ENCODE measurements at regions not wholly inside any gene's neighbourhood (a gene's known extent, or its start where the extent isn't known, plus 50 kb on each side); places are given as distances from the start of the nearest gene placed in this dataset.

DNA sequence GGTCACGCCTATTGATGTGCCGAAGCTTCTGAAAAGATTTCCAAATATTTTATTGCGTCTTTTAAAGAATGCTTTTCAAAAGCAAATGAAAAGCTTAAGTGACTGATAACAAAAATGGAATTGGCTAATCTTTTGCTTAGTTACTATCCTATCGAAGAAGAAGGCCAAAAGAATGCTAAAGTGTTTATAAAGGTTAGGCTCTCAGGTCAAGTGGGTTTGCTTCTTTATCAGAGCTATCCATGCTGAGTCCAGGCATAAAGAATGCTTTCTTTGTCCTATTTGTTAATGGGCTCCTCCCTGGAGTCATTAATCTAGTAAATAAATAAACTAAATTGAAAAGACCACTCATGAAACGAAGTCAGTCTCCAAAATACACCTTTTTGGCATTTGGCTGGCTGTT, 133.4 kb upstream of the LYPLAL1 start:
- H3K27ac ChIP-seq (ENCODE audit: low read depth, low read length), result no peak overlapping the region
- H3K4me3 ChIP-seq (ENCODE audit: low read length), result no peak overlapping the region
- Mint-ChIP-seq H3K4me1 (no peaks in the 10 kb centered on the region), H3K9me3 (peaks cover 0 to 4% (median 0%) of the 10 kb centered on the region in 5 donors), H3K27me3 (no peaks in the 10 kb centered on the region), H3K27ac (no peak overlapping the region), H3K36me3 (no peaks in the 10 kb centered on the region), H3K4me3 (no peak overlapping the region)
- no peaks in the 10 kb centered on the region for H3K4me1 ChIP-seq (ENCODE audit: insufficient read depth, low read length)
- ChIA-PET POLR2A (no interaction called here), CTCF (no interaction called here)
- no peaks in the 10 kb centered on the region for H3K27me3 ChIP-seq (ENCODE audit: insufficient read depth, low read length, poor library complexity, severe bottlenecking)
- DNase-seq, result no peak
- no peaks in the 10 kb centered on the region for H3K9me3 ChIP-seq (ENCODE audit: low read length)
- no peaks in the 10 kb centered on the region for H3K36me3 ChIP-seq (ENCODE audit: insufficient read depth, low read length)

- Mint-ChIP-seq H3K4me1 (no peaks in the 10 kb centered on the region), H3K36me3 (no peaks in the 10 kb centered on the region), H3K27ac (no peak overlapping the region), H3K9me3 (peaks cover 0 to 4% (median 0%) of the 10 kb centered on the region in 5 donors), H3K27me3 (no peaks in the 10 kb centered on the region), H3K4me3 (no peak overlapping the region)
- no peak for DNase-seq
- Histone ChIP-seq H3K9me3 (ENCODE audit: low read length) (no peaks in the 10 kb centered on the region), H3K36me3 (ENCODE audit: insufficient read depth, low read length) (no peaks in the 10 kb centered on the region), H3K27ac (ENCODE audit: low read depth, low read length) (no peak overlapping the region), H3K27me3 (ENCODE audit: insufficient read depth, low read length, poor library complexity, severe bottlenecking) (no peaks in the 10 kb centered on the region), H3K4me3 (ENCODE audit: low read length) (no peak overlapping the region), H3K4me1 (ENCODE audit: insufficient read depth, low read length) (no peaks in the 10 kb centered on the region)
- POLR2A ChIA-PET, result no interaction called here
- CTCF ChIA-PET, result no interaction called here
Measured at GRCh38 chr1:219041141-219041540, 132.5 kb upstream of the LYPLAL1 start.

DNA sequence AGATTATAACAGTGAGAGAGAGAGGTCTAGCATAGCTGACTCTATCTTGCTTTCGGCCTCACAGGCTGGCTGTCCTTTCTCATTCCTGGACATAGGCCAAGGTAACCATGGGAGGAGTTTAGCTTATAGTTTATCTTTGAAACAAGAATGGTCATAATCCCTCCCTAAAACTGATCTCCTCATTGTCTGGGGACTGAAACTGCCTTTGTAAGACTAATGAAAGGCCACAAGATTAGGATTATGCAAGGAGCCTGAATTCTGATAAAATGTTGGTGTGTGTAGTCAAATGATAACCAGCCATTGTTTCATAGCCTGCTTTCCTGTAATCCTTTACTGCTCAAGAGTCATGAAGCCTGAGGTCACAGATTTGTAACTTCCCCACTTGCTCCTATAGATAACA, 131.9 kb upstream of the LYPLAL1 start:
- Histone ChIP-seq H3K36me3 (ENCODE audit: insufficient read depth, low read length) (no peaks in the 10 kb centered on the region), H3K4me1 (ENCODE audit: insufficient read depth, low read length) (no peaks in the 10 kb centered on the region), H3K27me3 (ENCODE audit: insufficient read depth, low read length, poor library complexity, severe bottlenecking) (no peaks in the 10 kb centered on the region), H3K9me3 (ENCODE audit: low read length) (no peaks in the 10 kb centered on the region), H3K4me3 (ENCODE audit: low read length) (no peak overlapping the region), H3K27ac (ENCODE audit: low read depth, low read length) (no peak overlapping the region)
- H3K4me1 Mint-ChIP-seq, result no peaks in the 10 kb centered on the region
- no peaks in the 10 kb centered on the region for H3K27me3 Mint-ChIP-seq
- H3K9me3 Mint-ChIP-seq, result peaks cover 0 to 4% (median 3%) of the 10 kb centered on the region in 5 donors
- no peak overlapping the region for H3K4me3 Mint-ChIP-seq
- DNase-seq, result no peak
- CTCF ChIA-PET, result no interaction called here
- POLR2A ChIA-PET, result no interaction called here
- H3K27ac Mint-ChIP-seq, result no peak overlapping the region
- H3K36me3 Mint-ChIP-seq, result no peaks in the 10 kb centered on the region

- H3K36me3 Mint-ChIP-seq, result no peaks in the 10 kb centered on the region
Measured at GRCh38 chr1:219042769-219043168, 130.9 kb upstream of the LYPLAL1 start.

GRCh38 chr1:219045246-219045645, 128.4 kb upstream of the LYPLAL1 start:
- Mint-ChIP-seq H3K27ac (no peak overlapping the region), H3K9me3 (peaks cover 0 to 11% (median 2%) of the 10 kb centered on the region in 5 donors), H3K4me3 (no peak overlapping the region), H3K36me3 (no peaks in the 10 kb centered on the region), H3K27me3 (peaks cover 0 to 1% of the 10 kb centered on the region in 2 donors), H3K4me1 (no peaks in the 10 kb centered on the region)
- no peaks in the 10 kb centered on the region for H3K9me3 ChIP-seq (ENCODE audit: low read length)
- POLR2A ChIA-PET, result no interaction called here
- DNase-seq, result no peak
- no peaks in the 10 kb centered on the region for H3K27me3 ChIP-seq (ENCODE audit: insufficient read depth, low read length, poor library complexity, severe bottlenecking)
- H3K27ac ChIP-seq (ENCODE audit: low read depth, low read length), result no peak overlapping the region
- CTCF ChIA-PET, result no interaction called here
- H3K4me1 ChIP-seq (ENCODE audit: insufficient read depth, low read length), result no peaks in the 10 kb centered on the region
- no peak overlapping the region for H3K4me3 ChIP-seq (ENCODE audit: low read length)
- no peaks in the 10 kb centered on the region for H3K36me3 ChIP-seq (ENCODE audit: insufficient read depth, low read length)

More at GRCh38 chr1:219042769-219043168, 130.9 kb upstream of the LYPLAL1 start:
- Histone ChIP-seq H3K27me3 (ENCODE audit: insufficient read depth, low read length, poor library complexity, severe bottlenecking) (no peaks in the 10 kb centered on the region), H3K9me3 (ENCODE audit: low read length) (no peaks in the 10 kb centered on the region), H3K36me3 (ENCODE audit: insufficient read depth, low read length) (no peaks in the 10 kb centered on the region), H3K4me3 (ENCODE audit: low read length) (no peak overlapping the region), H3K27ac (ENCODE audit: low read depth, low read length) (no peak overlapping the region), H3K4me1 (ENCODE audit: insufficient read depth, low read length) (no peaks in the 10 kb centered on the region)
- no peak for DNase-seq
- Mint-ChIP-seq H3K27me3 (no peaks in the 10 kb centered on the region), H3K4me1 (no peaks in the 10 kb centered on the region), H3K4me3 (no peak overlapping the region), H3K27ac (no peak overlapping the region), H3K9me3 (peaks cover 0 to 7% (median 4%) of the 10 kb centered on the region in 5 donors)
- CTCF ChIA-PET, result no interaction called here
- POLR2A ChIA-PET, result no interaction called here

GRCh38 chr1:219049501-219049900, 124.2 kb upstream of the LYPLAL1 start:
- Mint-ChIP-seq H3K4me3 (no peak overlapping the region), H3K27me3 (peaks cover 0 to 1% of the 10 kb centered on the region in 2 donors), H3K9me3 (peaks cover 0 to 11% (median 2%) of the 10 kb centered on the region in 5 donors), H3K36me3 (no peaks in the 10 kb centered on the region), H3K27ac (no peak overlapping the region), H3K4me1 (no peaks in the 10 kb centered on the region)
- no peaks in the 10 kb centered on the region for H3K27me3 ChIP-seq (ENCODE audit: insufficient read depth, low read length, poor library complexity, severe bottlenecking)
- no peaks in the 10 kb centered on the region for H3K36me3 ChIP-seq (ENCODE audit: insufficient read depth, low read length)
- H3K9me3 ChIP-seq (ENCODE audit: low read length), result no peaks in the 10 kb centered on the region
- H3K4me1 ChIP-seq (ENCODE audit: insufficient read depth, low read length), result no peaks in the 10 kb centered on the region
- no peak for DNase-seq
- H3K27ac ChIP-seq (ENCODE audit: low read depth, low read length), result no peak overlapping the region
- H3K4me3 ChIP-seq (ENCODE audit: low read length), result no peak overlapping the region
- ChIA-PET POLR2A (no interaction called here), CTCF (interaction anchor here (0.7 kb wide), 1 partner anchor 13 kb away, joined by 3 read pairs; no protein-coding TSS in a partner anchor)

DNA sequence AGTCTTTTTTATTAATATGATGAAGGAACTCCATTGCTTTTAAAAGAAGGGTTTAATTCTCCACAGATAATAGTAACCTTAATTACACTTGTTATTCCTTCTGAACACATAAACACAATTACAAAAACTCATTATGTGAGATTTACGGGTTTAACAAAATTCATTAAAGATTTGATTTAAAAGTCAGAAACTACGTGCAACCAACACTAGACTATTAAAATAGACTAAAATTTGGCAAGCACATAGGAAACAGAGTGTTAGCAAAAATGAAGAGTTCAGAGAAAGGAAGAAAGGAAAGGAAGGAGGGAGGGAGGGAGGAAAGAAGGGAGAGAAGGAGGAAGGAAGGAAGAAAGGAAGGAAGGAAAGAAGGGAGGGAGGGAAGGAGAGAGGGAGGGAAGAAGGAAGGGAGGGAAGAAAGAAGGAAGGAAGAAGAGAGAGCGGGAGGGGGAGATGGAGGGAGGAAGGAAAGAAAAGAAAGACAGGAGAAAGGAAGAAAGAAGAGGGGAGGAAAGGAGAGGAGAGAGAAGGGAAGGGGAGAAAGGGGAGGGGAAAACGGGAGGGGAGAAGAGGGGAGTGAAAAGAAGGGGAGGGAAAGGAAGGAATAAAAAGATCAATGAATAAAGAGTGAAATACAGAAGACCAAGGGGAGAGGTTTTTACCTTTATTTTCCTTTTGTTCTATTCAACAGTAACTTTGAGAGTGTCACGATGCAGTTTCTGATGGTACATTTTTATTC, 123.4 kb upstream of the LYPLAL1 start:
- no peaks in the 10 kb centered on the region for H3K36me3 Mint-ChIP-seq
- Histone ChIP-seq H3K4me1 (ENCODE audit: insufficient read depth, low read length) (no peaks in the 10 kb centered on the region), H3K36me3 (ENCODE audit: insufficient read depth, low read length) (no peaks in the 10 kb centered on the region), H3K9me3 (ENCODE audit: low read length) (no peaks in the 10 kb centered on the region), H3K27me3 (ENCODE audit: insufficient read depth, low read length, poor library complexity, severe bottlenecking) (no peaks in the 10 kb centered on the region), H3K27ac (ENCODE audit: low read depth, low read length) (no peak overlapping the region), H3K4me3 (ENCODE audit: low read length) (no peak overlapping the region)
- H3K4me1 Mint-ChIP-seq, result no peaks in the 10 kb centered on the region
- H3K9me3 Mint-ChIP-seq, result peaks cover 0 to 11% (median 2%) of the 10 kb centered on the region in 5 donors
- peaks cover 0 to 1% of the 10 kb centered on the region in 2 donors for H3K27me3 Mint-ChIP-seq
- no peak overlapping the region for H3K27ac Mint-ChIP-seq
- no peak for DNase-seq
- no peak overlapping the region for H3K4me3 Mint-ChIP-seq
- ChIA-PET CTCF (no interaction called here), POLR2A (no interaction called here)

DNA sequence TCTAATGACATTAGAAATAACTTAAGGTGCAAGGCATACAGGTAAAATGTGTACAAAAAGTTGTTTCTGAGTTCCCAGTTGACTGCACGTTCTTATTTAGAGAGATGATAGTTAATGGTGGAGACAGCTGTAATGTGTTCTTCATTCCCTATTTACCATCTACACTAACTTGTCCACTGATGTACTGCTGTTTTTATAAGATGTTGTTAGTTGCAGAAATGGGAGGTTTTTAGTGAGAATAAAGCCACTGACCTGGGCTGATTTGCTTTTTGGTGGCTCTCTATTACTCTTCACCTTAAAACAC, 122.9 kb upstream of the LYPLAL1 start:
- Mint-ChIP-seq H3K27me3 (peaks cover 0 to 1% of the 10 kb centered on the region in 2 donors), H3K4me3 (no peak overlapping the region), H3K9me3 (peaks cover 0 to 11% (median 4%) of the 10 kb centered on the region in 5 donors), H3K27ac (no peak overlapping the region), H3K4me1 (no peaks in the 10 kb centered on the region), H3K36me3 (no peaks in the 10 kb centered on the region)
- H3K36me3 ChIP-seq (ENCODE audit: insufficient read depth, low read length), result no peaks in the 10 kb centered on the region
- DNase-seq, result no peak
- H3K4me3 ChIP-seq (ENCODE audit: low read length), result no peak overlapping the region
- H3K4me1 ChIP-seq (ENCODE audit: insufficient read depth, low read length), result no peaks in the 10 kb centered on the region
- no peaks in the 10 kb centered on the region for H3K9me3 ChIP-seq (ENCODE audit: low read length)
- no peak overlapping the region for H3K27ac ChIP-seq (ENCODE audit: low read depth, low read length)
- ChIA-PET POLR2A (no interaction called here), CTCF (no interaction called here)
- H3K27me3 ChIP-seq (ENCODE audit: insufficient read depth, low read length, poor library complexity, severe bottlenecking), result no peaks in the 10 kb centered on the region
